HUES48 (cell line): ENCODE measurements at regions not wholly inside any gene's neighbourhood (a gene's known extent, or its start where the extent isn't known, plus 50 kb on each side); places are given as distances from the start of the nearest gene placed in this dataset.
"Not testable (repeated sequence)": the region's sequence is repeated elsewhere in the genome, so short reads cannot be mapped to it uniquely, and the experiment has no call there.

Source experiments
- H3K27ac ChIP-seq: one replicate; pipeline ENCODE4 v1.7.0; 2013; ENCODE audit warnings: low read depth, low read length, inconsistent platforms
- H3K27me3 ChIP-seq: 2 replicates; pipeline ENCODE4 v1.6.1; 2013; ENCODE audit warnings: mild to moderate bottlenecking, low read length; ENCODE audit not compliant: control insufficient read depth, insufficient read depth
- H3K36me3 ChIP-seq: 2 replicates; pipeline ENCODE4 v1.6.1; 2013; ENCODE audit warnings: low read length; ENCODE audit not compliant: control insufficient read depth, insufficient read depth
- H3K4me1 ChIP-seq: 2 replicates; pipeline ENCODE4 v1.6.1; 2013; ENCODE audit warnings: mild to moderate bottlenecking, low read length; ENCODE audit not compliant: control insufficient read depth, insufficient read depth
- H3K4me3 ChIP-seq: 2 replicates; pipeline ENCODE4 v1.5.1; 2013; ENCODE audit warnings: mild to moderate bottlenecking, low read depth, low read length
- H3K9ac ChIP-seq: 2 replicates; pipeline ENCODE4 v1.6.1; 2013; ENCODE audit warnings: mild to moderate bottlenecking, low read depth, low read length, moderate library complexity
- H3K9me3 ChIP-seq: 2 replicates; pipeline ENCODE4 v1.6.1; 2013; ENCODE audit warnings: low read length; ENCODE audit not compliant: control insufficient read depth, insufficient read depth

GRCh38 chr12:14207905-14208551 lies 157.5 kb upstream of the ATF7IP start:
- Histone ChIP-seq H3K4me3 (no peak overlapping the region), H3K27ac (no peak overlapping the region), H3K9ac (no peak overlapping the region), H3K27me3 (no peaks in the 10 kb centered on the region), H3K4me1 (peaks cover 14% of the 10 kb centered on the region; the same call in 1 of the 2 replicates), H3K9me3 (no peaks in the 10 kb centered on the region), H3K36me3 (no peaks in the 10 kb centered on the region)

- no peak overlapping the region for H3K4me3 ChIP-seq
- H3K27ac ChIP-seq: no peak overlapping the region
- H3K9me3 ChIP-seq: no peaks in the 10 kb centered on the region
- no peak overlapping the region for H3K9ac ChIP-seq
- no peaks in the 10 kb centered on the region for H3K27me3 ChIP-seq
- H3K36me3 ChIP-seq: no peaks in the 10 kb centered on the region
- H3K4me1 ChIP-seq: peaks cover 14% of the 10 kb centered on the region; the same call in 1 of the 2 replicates
Measured at GRCh38 chr12:14211947-14212387, 153.5 kb upstream of the ATF7IP start.

- Histone ChIP-seq H3K27me3 (no peaks in the 10 kb centered on the region), H3K27ac (peak overlapping the region; percentile 15), H3K4me1 (0 out of 2 replicates have a peak, but pooled peaks cover 6% of the 10 kb centered on the region), H3K36me3 (no peaks in the 10 kb centered on the region), H3K9ac (no peak overlapping the region), H3K4me3 (no peak overlapping the region), H3K9me3 (no peaks in the 10 kb centered on the region)
Measured at GRCh38 chr12:14213542-14213941, 151.9 kb upstream of the ATF7IP start.

GRCh38 chr12:14214495-14214894 lies 151.0 kb upstream of the ATF7IP start:
- Histone ChIP-seq H3K9ac (no peak overlapping the region), H3K27me3 (no peaks in the 10 kb centered on the region), H3K4me3 (no peak overlapping the region), H3K4me1 (0 out of 2 replicates have a peak, but pooled peaks cover 6% of the 10 kb centered on the region), H3K27ac (no peak overlapping the region), H3K9me3 (no peaks in the 10 kb centered on the region), H3K36me3 (no peaks in the 10 kb centered on the region)

GRCh38 chr12:14215949-14216348 lies 149.5 kb upstream of the ATF7IP start:
- not testable (repeated sequence) for H3K4me1 ChIP-seq, H3K9ac ChIP-seq, H3K27ac ChIP-seq, H3K4me3 ChIP-seq, H3K27me3 ChIP-seq, H3K36me3 ChIP-seq, H3K9me3 ChIP-seq

- H3K4me1 ChIP-seq: 0 out of 2 replicates have a peak, but pooled peaks cover 6% of the 10 kb centered on the region
- H3K9me3 ChIP-seq: no peaks in the 10 kb centered on the region
- H3K4me3 ChIP-seq: no peak overlapping the region
- H3K27me3 ChIP-seq: no peaks in the 10 kb centered on the region
- H3K27ac ChIP-seq: no peak overlapping the region
- H3K9ac ChIP-seq: no peak overlapping the region
- H3K36me3 ChIP-seq: no peaks in the 10 kb centered on the region
Measured at GRCh38 chr12:14216405-14217294, 148.8 kb upstream of the ATF7IP start.

GRCh38 chr12:14219156-14219555 lies 146.3 kb upstream of the ATF7IP start:
- H3K9me3 ChIP-seq: no peaks in the 10 kb centered on the region
- no peak overlapping the region for H3K27ac ChIP-seq
- H3K4me3 ChIP-seq: no peak overlapping the region
- H3K36me3 ChIP-seq: no peaks in the 10 kb centered on the region
- no peak overlapping the region for H3K9ac ChIP-seq
- no peaks in the 10 kb centered on the region for H3K4me1 ChIP-seq
- no peaks in the 10 kb centered on the region for H3K27me3 ChIP-seq

GRCh38 chr12:14219670-14220069 lies 145.8 kb upstream of the ATF7IP start:
- H3K27me3 ChIP-seq, H3K27ac ChIP-seq, H3K4me3 ChIP-seq, H3K9me3 ChIP-seq, H3K4me1 ChIP-seq, H3K36me3 ChIP-seq, H3K9ac ChIP-seq: not testable (repeated sequence)

- Histone ChIP-seq H3K27ac (no peak overlapping the region), H3K27me3 (no peaks in the 10 kb centered on the region), H3K36me3 (no peaks in the 10 kb centered on the region), H3K9me3 (no peaks in the 10 kb centered on the region), H3K9ac (no peak overlapping the region), H3K4me3 (no peak overlapping the region), H3K4me1 (no peaks in the 10 kb centered on the region)
Measured at GRCh38 chr12:14225064-14225463, 140.4 kb upstream of the ATF7IP start.

- not testable (repeated sequence) for H3K27me3 ChIP-seq, H3K9me3 ChIP-seq, H3K4me3 ChIP-seq, H3K36me3 ChIP-seq, H3K9ac ChIP-seq, H3K27ac ChIP-seq
- H3K4me1 ChIP-seq: peaks cover 12% of the 10 kb centered on the region; the same call in 1 of the 2 replicates
Measured at GRCh38 chr12:14235176-14235575, 130.3 kb upstream of the ATF7IP start.

- not testable (repeated sequence) for H3K36me3 ChIP-seq, H3K27me3 ChIP-seq, H3K4me3 ChIP-seq, H3K27ac ChIP-seq, H3K9me3 ChIP-seq, H3K9ac ChIP-seq
- H3K4me1 ChIP-seq: peaks cover 16% of the 10 kb centered on the region; the same call in 1 of the 2 replicates
Measured at GRCh38 chr12:14236641-14237040, 128.8 kb upstream of the ATF7IP start.
